Hematopoietic multipotent progenitor cell treated with erythropoietin and hydrocortisone succinate and interleukin-3 and kit ligand, for 17 days (in vitro differentiated cells): ENCODE measurements at regions not wholly inside any gene's neighbourhood (a gene's known extent, or its start where the extent isn't known, plus 50 kb on each side); places are given as distances from the start of the nearest gene placed in this dataset.
"Not testable (repeated sequence)": the region's sequence is repeated elsewhere in the genome, so short reads cannot be mapped to it uniquely, and the experiment has no call there.

Experiments used
- DNase-seq: peaks from one replicate; pipeline ENCODE4 v3.0.0-alpha.2; 2015; ENCODE audit warnings: low spot score

DNA sequence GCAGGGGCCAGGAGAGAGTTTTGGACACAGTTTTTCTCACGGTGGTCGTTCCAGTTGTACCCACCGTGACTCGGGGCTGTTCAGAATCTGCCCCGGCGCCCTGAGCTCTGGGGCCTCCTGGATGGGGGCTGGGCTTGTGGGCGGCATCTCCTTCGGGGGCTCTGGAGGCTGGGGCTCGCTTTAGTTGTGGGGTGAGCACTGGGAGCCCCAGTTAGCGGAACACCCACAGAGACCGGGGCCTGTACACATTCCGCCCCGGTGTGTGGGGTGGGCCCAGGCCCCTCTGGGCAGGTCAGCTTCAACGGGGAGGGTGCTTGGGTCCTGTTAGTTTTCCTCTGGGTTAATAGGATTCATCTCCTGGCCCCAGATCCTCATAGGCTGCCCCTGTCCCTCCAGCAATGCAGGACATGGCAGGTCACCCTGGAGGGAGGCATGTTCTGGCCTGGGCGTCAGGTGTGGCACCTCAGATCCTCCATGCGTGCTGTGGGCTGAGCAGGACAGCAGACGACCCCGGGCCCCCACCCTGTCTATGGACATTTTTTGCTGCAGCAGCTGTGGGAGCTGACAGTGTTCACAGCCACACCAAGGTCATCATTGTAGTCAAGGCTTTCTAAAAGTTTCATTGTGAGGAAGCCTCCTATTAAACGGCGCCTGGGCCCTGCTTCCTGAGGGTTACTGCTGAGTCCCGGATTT is 393.2 kb downstream of the TMEM121 start:
- DNase-seq, result no peak

DNA sequence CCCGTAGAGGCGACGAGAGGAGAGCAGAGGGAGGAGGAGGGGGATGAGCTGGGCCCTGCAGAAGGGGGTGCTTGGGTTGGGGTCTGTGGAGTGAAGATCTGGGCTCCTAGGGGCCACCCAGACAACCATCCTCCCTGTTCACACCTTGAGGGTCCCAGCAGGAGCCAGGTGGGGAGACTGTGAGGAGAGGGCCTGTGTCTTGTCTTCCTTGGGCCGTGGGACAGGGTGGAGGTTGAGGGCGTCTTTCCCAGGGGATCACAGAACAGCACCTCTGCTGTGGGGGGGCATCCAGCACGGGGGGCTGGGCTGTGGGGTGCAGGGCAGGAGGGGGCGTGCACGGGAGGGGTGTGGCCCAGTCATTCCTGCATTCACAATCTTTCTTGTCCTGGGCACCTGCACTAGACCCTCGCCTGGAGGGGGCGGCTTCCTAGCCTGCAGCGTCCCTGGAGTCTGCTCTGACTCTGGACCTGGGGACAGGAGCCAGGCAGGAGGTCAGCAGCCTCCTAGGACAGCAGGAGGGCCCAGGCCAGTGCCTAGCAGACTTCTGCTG is 393.8 kb downstream of the TMEM121 start:
- DNase-seq, result not testable (repeated sequence)

DNA sequence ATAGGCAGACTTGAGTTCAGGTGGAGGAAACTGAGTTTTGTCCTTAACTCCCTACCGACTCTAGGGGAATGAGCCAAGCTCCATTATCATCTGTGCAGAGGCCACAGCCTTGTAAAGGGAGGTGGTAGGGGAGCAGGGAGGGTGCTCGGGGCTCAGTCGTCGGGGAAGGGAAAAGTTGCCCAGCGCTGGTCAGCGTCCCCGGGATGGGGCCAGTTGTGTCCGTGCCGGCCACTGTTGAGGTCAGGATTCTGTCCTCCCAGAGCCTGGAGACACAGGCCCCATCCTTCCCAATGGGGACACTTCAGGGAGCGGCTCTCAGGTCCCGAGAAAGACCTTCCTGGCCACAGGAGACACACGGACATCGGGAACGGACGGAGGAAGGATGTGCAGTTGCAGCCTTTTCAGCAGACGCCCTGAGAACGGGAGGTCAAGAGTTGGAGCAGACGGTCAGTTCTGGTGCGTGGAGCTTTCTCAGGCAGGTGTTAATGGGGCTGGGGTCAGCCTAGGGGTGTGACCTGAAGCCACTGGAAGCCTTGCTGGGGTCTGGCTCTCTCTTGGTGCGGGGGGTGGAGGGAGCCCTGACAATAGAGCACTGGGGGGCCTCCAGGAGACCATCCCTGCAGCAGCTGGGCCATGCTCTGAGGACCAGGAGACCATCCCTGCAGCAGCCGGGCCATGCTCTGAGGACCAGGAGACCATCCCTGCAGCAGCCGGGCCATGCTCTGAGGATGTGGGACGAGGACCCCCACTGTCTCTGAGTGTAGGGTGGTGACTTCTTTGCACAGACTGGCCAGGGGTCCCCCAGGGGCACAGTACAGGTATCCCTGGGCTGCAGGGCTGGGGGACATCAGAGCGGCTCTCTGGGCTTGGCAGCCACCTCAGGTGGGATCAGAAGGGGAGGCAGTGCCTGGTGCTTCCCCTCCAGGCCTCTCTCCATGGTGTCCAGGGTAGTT is 394.7 kb downstream of the TMEM121 start:
- DNase-seq, result not testable (repeated sequence)

DNA sequence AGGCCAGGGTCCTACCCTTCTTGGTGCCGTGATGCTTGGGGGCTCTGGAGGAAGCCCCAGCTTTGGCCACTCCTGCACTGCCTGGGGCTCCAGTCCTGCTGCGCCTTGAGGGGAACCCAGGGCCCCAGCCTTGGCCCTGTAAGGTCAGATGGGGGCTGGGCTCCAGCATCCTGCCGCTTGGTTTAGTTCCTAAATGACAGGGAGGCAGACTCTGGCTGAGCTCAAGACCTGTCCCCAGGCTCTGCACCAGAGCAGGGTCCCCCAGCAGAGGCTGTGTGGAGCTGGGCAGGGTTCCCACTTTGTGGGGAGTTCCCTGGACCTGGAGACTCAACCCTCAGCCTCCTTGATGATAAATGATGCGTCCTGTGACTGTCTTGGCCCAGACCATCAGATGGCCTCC is 395.4 kb downstream of the TMEM121 start:
- not testable (repeated sequence) for DNase-seq

DNA sequence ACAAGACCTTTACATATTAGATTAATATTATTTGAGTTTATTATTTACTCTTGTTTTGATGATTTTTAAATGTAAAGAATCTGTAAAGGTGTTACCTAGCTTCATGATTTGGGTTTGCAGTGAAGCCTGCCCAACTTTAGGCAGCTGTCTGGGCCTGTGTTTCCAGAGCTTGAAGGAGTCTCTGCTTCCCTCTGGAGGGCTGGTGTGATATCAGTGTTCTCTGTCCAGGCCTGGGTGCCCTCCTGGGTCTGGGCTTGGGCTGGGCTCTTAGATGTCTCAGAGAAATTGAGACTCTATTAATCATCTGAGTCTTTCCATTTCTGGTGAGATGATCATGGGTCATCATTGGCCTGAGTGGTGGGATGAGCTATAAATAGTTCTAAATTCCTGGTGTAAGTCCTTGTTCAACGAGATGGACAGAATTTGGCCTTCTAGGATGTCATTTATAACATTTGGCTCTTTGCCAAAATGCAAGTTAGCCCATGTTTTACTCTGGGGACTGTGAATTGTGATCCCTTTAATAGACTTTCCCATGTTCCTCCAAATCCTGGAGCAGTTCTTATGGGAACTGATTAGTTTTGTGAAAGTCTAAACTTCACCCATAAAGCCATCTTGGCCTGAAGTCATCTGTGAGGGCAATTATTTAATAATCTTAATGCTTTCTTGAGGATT is 397.3 kb downstream of the TMEM121 start:
- not testable (repeated sequence) for DNase-seq

DNA sequence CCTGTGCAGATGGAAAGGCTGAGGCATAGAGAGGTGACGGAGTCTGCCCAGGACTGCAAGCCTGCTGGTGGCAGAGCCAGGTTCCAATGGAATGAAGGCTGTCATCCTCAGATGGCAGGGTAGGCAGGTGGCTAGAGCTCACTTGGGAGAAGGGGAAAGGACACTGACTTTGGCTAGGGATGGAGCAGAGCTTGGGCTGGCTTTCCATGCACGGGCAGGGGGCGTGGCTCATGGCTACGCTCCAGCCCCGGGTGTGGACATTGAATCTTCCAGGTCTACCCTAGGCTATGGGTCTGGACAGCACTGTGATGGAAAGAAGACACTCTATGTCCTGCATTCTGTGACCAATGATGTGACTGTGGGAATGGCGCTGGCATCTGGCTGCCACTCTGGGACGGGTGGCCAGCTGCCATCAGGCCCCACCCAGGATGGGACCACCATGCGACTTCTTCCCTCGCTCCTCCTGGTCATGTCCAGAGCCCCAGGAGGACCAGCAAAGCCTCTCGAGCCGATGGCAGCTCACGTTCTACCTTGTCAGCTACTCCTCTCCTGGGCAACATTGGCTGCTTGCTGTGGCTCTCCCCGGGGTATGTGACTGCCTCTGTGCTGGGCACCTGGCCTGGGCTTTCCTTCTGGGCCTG is 398.7 kb downstream of the TMEM121 start:
- no peak for DNase-seq

DNA sequence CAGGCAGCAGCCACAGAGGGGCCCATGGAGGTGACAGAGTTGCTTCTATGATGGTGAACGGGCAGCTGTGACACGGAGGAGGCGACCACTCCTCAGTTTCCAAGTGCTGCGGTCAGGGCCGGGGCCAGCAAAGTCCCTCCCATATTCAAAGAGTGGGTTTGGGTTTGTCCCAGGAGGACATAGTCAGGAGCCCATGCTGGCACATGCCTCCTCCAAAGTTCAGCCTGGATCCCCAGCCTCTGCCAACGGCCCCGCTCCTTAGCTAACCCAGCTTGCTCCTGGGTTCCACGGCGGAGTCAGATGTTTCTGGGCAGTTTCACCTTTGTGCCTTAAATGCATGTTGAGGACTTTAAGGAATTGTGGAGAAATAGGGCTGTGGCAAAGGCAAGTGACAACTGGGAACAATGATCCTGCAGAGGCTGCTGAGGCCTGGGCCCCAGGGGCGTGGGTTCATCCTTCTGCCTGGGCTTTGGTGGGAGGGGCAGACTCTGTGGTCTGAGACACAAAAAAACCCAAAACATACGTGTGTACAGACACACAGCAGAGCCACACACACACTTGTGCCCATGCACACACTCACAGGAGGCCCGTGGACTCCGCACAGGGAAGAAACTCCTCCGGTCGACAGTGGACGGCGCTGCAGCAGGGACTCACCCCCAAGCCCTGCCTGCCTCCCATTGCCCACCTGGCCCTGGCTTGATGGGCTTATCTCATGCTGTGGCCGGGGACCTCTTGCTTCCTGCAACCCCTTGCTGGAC is 399.4 kb downstream of the TMEM121 start:
- DNase-seq, result no peak

DNA sequence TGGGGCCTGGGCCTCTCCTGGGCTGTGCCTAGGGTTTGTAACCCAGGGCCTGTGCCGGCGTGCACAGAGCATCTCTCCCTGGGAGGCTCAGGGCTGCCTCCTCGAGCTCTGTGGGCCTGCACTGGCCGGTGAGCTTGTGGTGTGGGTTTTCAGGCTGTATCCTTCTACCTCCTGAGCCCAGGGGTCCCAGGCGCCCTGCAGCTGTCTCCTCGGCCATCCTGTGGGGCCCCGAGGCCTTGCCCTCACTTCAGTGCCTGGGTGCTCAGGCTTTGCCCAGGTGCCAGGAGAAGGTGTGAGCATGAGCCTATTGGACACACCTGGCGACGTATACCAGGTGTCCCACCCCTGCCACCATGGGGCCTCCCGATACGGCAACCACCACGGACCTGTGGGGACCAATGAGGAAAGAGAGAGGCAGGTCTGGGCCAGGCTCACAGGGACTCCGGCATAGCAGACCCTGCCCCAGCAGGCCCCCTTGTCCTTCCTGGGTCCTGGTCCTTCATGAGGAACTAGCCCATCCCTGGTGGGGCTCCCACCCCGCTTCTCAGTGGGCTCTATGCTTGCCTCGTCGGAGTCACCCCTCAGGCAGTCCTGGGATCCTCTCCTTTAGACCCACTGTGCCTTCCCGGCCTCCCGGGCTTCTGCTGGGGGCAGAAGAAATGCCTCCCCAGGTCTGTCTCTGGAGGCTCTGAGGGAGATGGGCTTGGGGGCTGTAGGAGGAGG is 400.2 kb downstream of the TMEM121 start:
- DNase-seq, result no peak

DNA sequence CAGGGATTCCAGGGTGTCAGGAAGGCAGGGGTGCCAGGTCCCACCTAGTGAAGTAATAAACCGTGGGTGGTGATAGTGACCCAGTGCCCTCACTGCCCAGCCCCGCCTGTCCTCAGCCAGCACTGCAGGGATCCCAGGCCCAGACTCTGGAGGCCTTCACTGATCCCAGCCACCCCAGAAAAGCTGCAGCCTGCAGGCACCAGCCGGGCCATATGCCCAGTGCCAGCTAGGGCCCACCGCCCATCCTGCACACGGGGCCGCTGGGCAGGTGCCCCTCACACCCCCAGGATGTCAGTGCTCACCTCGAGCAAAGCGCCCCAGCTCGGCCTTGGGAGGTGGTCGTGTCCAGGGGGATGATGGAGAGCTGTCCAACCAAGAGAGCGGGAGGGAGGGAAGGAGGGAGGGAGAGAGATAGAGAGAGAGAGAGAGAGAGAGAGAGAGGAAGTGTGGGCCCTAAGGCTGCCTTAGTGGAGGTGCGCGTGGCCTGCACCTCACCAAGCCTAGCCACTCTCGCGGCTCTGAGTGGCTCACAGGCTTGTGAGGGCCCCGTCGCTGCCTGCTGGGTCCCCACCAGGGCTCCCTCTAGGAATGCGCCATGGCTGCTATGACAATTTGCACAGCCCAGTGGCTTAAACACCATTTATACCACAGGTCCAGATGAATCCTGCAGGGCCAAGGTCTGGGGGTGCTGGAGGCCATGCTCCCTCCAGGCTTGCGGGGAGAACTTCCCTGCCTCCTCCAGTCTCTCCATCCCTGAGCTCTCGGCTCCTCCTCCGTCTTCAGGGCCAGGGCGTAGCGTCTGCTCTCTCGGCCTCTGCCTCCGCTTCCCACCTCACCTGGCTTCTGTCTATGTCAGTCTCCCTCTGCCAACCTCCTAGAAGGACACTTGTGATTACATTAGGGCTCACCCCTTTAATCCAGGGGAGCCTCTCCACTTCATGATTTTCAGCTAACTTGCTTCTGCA is 401.0 kb downstream of the TMEM121 start:
- no peak for DNase-seq

DNA sequence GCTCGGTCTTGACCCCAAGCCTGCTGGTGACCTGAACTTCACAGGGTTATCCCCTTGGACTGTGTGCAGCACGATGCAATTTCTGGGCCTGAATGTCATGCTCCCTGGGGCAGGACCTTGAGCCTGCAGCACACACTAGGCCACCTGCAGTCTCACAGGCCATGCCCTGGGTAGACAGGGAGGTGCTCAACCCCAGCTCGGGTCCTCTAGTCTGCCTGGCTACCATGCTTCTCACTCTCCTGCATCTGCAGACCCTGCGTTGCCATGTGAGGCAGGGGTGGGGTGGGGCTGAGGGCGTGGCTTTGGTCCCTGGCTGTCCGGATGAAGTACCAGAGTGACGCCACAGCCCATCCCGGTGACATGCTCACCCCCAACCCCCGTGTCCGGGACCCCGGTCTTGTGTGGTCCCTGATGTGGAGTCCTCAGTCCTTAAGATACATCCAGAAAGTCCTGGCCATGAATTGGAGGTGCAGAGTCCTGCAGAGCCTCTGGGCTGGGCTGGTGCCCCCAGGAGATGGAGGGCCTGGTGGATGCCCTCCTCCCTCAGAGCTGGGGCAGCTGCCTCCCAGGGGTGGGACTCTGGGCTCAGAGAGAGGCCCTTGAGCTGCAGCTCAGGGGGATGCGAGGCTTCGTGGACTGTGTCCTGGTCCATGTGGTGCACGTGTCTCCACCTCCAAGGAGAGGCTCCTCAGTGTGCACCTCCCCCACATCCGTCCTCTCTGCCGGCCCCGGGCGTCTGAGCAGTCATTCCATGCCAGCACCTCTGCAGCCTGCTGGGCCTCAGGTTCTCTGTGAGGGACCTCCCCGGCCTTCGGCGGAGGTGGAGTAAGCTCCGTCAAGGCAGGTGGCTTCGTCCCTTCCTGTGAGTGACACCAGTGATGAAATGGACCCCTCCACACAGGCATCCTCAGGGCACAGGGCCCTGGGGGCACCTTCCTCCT is 402.1 kb downstream of the TMEM121 start:
- DNase-seq, result not testable (repeated sequence)

DNA sequence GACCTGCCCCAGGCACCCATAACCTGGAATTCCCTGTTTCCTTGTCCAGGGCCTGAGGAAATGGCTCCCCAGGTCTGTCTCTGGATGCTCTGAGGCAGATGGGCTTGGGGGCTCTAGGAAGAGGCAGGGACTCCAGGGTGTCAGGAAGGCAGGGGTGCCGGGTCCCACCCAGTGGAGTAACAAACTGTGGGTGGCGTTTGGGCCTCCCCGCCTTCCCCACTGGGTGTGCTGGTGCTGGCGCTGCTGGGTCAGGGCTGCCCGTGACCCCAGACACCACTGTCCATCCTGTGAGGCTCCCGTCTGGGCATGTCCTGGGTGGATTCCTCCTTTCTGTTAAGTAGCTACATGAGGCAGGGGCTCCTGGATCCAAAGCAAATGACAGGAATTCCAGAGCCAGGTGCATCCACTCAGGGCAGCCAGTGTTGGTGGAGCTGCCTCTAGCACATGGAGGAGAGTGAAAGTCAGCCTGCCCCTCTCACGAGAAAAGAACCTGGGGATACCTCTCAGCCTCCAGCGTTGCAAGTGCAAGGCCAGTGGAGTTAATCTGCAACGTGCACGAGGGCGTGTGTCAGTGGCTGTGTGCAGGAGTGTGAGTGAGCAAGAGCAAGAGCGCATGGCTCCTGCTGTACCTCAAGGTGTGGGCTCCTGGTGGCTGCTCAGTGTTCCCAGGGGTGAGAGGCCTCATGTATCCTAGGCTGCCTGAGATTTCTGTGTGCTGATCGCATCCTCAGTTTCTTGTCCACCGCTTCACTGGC is 403.1 kb downstream of the TMEM121 start:
- DNase-seq, result no peak

DNA sequence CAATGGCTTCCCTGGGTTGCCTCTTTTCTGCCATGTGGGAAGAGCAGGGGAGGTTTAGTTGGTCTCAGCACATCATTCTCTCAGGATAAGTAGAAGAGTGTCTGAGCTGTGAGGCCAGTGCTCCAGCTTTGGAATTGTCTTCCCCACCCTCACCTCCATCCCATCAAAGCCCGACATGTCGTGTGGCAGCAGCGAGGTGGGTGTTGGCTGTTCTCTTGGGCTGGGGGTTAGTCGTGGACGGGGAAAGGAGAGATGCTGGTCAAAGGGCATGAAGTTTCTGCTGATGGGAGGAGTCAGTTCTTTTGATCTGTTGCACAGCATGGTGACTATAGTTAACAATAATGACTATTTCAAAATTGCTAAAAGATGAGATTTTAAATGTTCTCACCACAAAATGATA is 404.2 kb downstream of the TMEM121 start:
- no peak for DNase-seq

DNA sequence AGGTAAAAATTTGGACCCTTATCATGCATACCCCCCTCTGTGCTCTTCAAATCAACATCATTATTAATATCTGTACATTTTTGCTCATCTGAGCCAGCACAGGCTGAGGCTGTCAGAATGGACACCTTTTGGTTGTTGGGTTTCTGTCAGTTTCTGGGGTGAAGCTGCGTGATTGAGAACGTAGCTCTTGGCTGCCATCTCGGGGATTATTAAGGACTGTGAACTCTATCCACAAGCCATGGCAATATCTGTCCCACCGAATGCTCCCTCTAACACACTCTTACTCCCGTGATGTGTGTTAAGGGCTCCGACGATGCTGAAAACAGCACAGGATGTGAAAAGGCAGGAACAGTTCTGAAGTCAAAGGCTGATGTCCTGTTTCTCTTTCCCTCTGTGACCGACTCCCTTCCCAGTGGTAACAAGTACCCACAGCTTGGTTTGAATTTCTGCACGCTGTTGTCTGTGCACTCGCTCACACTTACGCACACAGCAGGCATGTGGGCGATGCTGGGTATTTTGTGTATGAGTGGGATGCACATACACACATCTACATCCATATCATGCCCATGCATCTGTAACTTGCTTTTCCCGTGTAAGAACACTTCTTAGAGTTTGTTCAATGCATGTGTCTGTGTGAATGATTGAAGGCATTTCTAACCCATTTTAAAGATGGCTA is 405.6 kb downstream of the TMEM121 start:
- no peak for DNase-seq

DNA sequence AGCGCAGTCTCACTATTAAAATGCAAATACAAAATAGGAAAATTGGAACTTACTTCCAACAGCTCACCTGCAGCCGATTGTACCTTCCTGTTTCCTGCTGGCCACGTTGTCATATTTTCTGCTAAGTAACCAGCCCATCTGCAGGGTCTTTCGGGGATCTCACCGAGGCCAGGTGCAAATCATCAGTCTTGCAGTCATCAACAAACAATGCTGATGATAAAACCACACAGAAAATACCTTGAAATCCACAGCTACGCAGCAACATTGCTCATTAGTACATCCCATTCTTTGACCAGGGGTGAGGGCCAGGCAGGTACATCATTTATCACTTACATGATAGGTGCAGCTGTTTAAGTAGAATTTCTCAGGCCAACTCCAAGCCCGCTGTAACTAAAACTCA is 406.9 kb downstream of the TMEM121 start:
- no peak for DNase-seq

DNA sequence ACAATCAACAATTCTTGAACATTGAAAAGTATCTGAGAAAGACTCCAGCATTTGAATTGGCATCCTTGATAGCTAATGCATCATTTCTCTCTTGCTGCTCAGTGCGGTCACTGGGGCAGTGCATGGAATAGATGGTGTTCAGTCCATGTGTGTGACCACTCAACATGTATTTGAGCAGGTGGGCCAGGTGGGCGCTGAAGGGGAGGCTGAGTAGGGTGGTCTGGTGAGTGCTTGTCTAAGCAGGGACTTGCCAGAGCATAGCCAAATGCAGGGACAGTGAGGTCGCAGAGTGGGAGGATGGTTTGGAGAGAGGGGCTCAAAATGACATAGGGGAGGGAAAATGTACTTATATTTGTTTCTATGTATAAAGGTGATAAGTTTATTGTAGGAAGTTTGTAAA is 409.0 kb downstream of the TMEM121 start:
- no peak for DNase-seq

DNA sequence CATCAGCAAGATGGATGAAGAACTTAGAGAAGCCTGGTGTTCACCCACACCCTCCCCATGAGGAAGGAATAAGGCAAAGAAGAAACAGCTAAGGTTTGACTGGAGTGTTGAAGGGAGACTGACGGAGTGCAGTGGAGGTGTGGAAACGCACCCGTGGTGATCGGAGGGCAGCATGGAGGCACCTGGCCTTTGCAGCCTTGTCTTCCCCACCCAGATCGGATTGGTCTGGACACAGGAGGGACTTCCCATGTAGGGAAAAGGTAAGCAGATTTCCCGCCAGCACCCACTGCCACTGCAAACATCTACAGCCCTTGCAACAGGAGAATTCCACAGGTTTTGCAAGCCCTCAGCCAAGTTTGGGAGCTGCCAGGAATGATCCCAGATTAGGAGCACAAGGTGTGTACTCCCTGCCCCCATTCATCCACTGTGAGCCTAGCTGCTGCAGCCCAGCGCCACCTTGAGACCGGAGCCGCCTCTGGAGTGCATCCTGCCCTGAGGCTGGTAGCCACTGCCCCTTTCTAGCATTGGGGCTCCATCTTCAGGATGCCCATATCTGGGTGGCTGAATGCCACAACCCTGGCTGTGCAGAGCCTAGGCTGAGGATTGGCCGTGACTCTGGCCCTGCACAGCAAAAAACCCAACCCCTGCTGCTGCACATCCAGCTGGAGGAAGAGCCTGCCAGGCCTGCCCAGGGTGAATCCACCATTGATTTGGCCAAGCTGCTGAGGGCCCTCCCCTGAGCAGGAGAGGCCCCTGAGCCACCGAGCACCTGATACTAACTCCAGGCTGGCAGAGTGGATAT is 411.1 kb downstream of the TMEM121 start:
- no peak for DNase-seq
